Occipital lobe (tissue), 1 donor: ENCODE measurements at regions not wholly inside any gene's neighbourhood (a gene's known extent, or its start where the extent isn't known, plus 50 kb on each side); places are given as distances from the start of the nearest gene placed in this dataset.

Experiments used
- DNase-seq: peaks from one replicate; lab custom pipeline; 2025; lab: John Stamatoyannopoulos, UW

GRCh38 chr5:163619951-163620350, 114.5 kb downstream of the MAT2B start:
- DNase-seq: no peak

GRCh38 chr5:163622799-163623198, 117.4 kb downstream of the MAT2B start:
- no peak for DNase-seq

- no peak for DNase-seq
Observed at GRCh38 chr5:163623524-163623923, 118.1 kb downstream of the MAT2B start.

GRCh38 chr5:163623986-163624385, 118.6 kb downstream of the MAT2B start:
- DNase-seq: no peak

- DNase-seq: no peak
Observed at GRCh38 chr5:163624431-163624830, 119.0 kb downstream of the MAT2B start.

- DNase-seq: no peak
Observed at GRCh38 chr5:163626904-163627434, 121.5 kb downstream of the MAT2B start.

- DNase-seq: no peak
Observed at GRCh38 chr5:163631856-163632255, 126.4 kb downstream of the MAT2B start.

- DNase-seq: no peak
Observed at GRCh38 chr5:163633926-163634460, 128.6 kb downstream of the MAT2B start.

- DNase-seq: no peak
Observed at GRCh38 chr5:163635631-163636030, 130.2 kb downstream of the MAT2B start.

GRCh38 chr5:163642904-163643303, 137.5 kb downstream of the MAT2B start:
- no peak for DNase-seq

- DNase-seq: no peak
Observed at GRCh38 chr5:163645421-163646416, 140.3 kb downstream of the MAT2B start.

GRCh38 chr5:163649514-163649913, 144.1 kb downstream of the MAT2B start:
- DNase-seq: no peak

GRCh38 chr5:163653526-163653925, 148.1 kb downstream of the MAT2B start:
- DNase-seq: no peak

GRCh38 chr5:163658702-163659567, 153.5 kb downstream of the MAT2B start:
- no peak for DNase-seq

GRCh38 chr5:163659568-163659902, 154.1 kb downstream of the MAT2B start:
- DNase-seq: no peak

- no peak for DNase-seq
Observed at GRCh38 chr5:163660486-163660885, 155.1 kb downstream of the MAT2B start.

- DNase-seq: no peak
Observed at GRCh38 chr5:163661360-163661759, 155.9 kb downstream of the MAT2B start.

GRCh38 chr5:163670036-163670435, 164.6 kb downstream of the MAT2B start:
- DNase-seq: no peak

GRCh38 chr5:163677092-163677491, 171.7 kb downstream of the MAT2B start:
- DNase-seq: no peak

GRCh38 chr5:163682234-163682633, 176.8 kb downstream of the MAT2B start:
- DNase-seq: no peak

- no peak for DNase-seq
Observed at GRCh38 chr5:163687414-163687813, 182.0 kb downstream of the MAT2B start.

GRCh38 chr5:163692091-163692490, 186.7 kb downstream of the MAT2B start:
- DNase-seq: no peak
